ENCODE measurements at regions not wholly inside any gene's neighbourhood (a gene's known extent, or its start where the extent isn't known, plus 50 kb on each side); places are given as distances from the start of the nearest gene placed in this dataset.

DNA sequence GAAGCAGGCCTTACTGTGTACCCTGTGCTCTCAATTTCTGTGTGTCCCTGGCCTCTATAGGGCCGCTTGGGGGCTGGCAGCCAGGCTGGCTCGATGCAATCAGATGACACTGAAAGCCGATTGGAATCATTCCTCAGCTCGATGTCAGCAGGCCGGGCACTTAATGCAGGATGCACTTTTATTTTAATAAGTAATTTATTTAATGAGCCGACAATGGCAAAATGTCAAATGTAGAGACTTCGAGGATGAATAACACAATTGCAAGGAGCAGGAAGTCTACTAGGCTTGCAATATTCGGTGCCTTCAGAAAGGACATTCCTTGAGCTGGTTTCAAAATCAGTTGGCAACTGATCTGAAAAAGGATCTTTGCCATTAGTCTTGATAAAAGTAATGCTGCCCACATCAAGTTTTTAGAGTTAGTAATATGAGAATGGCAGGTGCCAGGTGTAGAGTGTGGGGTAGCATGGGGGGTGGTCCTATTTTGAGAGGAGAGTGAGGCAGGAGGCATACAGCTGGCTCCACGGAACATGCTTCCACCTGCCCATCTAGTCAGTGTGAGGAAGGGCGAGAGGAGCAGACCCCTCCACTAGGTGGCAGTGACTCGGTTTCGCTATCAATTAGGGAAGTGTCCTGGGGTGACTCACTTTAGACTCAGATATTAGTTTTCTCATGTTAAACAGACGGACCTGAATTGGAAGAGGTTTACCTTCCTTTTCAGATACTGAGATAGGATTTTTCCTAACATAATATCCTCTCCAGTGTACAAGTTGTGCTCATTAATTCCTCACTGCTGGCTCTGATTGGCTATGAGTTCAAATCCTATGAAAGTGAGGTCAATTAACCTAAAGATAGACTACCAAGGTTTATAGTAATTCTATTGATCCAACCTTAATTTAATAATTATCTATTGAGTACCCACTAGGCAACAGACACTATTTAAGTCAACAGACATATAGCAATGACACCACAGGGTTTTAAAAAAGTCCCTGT, 80.9 kb downstream of the NABP1 start:
- Histone ChIP-seq H3K36me3 (ENCODE audit: control insufficient read depth in 1 of 2, insufficient read depth in 2 of 2, low read length in 2 of 2) (no peaks in the 10 kb centered on the region), H3K27me3 (ENCODE audit: insufficient read depth, low read length) (no peaks in the 10 kb centered on the region), H2AK5ac (ENCODE audit: low read length) (no peak overlapping the region), H3K4me2 (ENCODE audit: low read length) (no peak overlapping the region), H2AFZ (ENCODE audit: insufficient read depth, low read length, poor library complexity) (no peak overlapping the region), H3K9ac (ENCODE audit: low read length) (no peak overlapping the region), H2BK5ac (ENCODE audit: low read depth, low read length, poor library complexity) (no peak overlapping the region), H4K8ac (ENCODE audit: low read depth, low read length) (no peak overlapping the region), H3K9me3 (ENCODE audit: insufficient read depth, low read depth, low read length) (no peaks in the 10 kb centered on the region), H3K27ac (ENCODE audit: low read depth, low read length) (no peak overlapping the region), H4K91ac (ENCODE audit: low read depth, low read length) (no peak overlapping the region), H3K79me1 (ENCODE audit: low read length) (no peaks in the 10 kb centered on the region), H2BK12ac (ENCODE audit: low read length) (no peak overlapping the region), H4K12ac (ENCODE audit: low read depth, low read length) (no peak overlapping the region), H3K4ac (ENCODE audit: low read depth, low read length) (no peak overlapping the region), H3K79me2 (ENCODE audit: control insufficient read depth, insufficient read depth, low read length, poor library complexity) (no peaks in the 10 kb centered on the region), H3K23ac (ENCODE audit: low read length) (no peak overlapping the region), H3K14ac (ENCODE audit: low read length) (no peak overlapping the region), H3K4me3 (ENCODE audit: low read depth, low read length) (no peak overlapping the region), H3K4me1 (ENCODE audit: control insufficient read depth in 1 of 2, insufficient read depth in 2 of 2, low read length in 2 of 2) (no peaks in the 10 kb centered on the region), H2BK120ac (ENCODE audit: insufficient read depth, low read length, poor library complexity) (no peak overlapping the region), H3K18ac (ENCODE audit: low read length) (no peak overlapping the region)
- no CpG with 5 or more reads among the region's 13 CpGs for WGBS (ENCODE audit: extremely low coverage, insufficient coverage, insufficient read length)
- peak; percentile 58 to 83 for DNase-seq

DNA sequence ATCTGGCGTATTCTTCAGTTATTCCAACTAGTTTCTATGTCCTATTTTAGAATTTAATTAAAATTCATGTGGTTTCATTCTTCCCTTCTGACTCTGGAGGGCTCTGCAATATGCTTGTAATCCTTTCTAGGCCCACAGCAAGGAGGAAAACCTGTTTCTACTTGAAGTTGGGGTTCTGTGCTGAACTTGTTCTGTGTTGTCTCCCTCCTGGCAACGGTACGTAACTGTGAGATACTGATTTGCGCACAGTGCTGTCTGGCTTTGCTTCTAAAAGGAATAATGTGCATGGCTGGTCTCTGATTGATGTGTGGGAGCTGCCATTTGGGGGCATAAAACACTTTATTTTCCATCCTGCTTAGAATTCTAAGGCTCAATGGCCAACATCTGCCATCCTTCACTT, 81.7 kb downstream of the NABP1 start:
- no peak for DNase-seq
- WGBS (ENCODE audit: extremely low coverage, insufficient coverage, insufficient read length) = no CpG with 5 or more reads among the region's 4 CpGs

DNA sequence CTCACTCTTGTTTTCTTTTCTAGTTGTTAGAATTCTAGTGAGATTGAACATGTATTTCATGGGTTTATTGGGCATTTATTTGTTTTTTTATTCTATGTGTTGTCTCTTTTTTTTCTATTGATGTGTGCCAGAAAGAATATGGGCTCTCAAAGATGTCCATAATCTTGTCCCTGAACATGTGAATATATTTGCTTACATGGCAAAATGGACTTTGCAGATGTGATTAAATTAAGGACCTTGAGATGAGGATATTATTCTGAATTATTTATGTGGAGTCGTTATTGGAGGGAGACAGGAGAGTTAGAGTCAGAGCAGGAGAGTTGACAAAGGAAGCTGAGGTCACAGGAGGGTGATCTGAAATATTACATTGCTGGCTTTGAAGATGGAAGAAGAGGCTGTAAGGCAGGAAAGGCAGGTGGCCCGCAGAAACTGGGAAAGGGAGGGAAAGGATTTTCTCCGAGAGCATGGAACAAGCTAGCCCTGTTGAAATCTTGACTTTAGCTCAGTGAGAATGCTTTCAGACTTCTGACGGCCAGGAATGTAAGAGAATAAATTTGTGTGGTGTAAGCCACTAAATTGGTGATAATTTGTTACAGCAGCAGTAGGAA, 82.8 kb downstream of the NABP1 start:
- H4K8ac ChIP-seq (ENCODE audit: low read depth, low read length) = no peak overlapping the region
- H3K4me3 ChIP-seq (ENCODE audit: low read depth, low read length) = no peak overlapping the region
- WGBS (ENCODE audit: extremely low coverage, insufficient coverage, insufficient read length) = no CpG with 5 or more reads among the region's 4 CpGs

More for the DNA sequence above, 81.7 kb downstream of the NABP1 start:
- no peak overlapping the region for H3K4me2 ChIP-seq (ENCODE audit: low read length)
- H3K79me1 ChIP-seq (ENCODE audit: low read length) = no peaks in the 10 kb centered on the region
- H3K18ac ChIP-seq (ENCODE audit: low read length) = no peak overlapping the region
- no peak overlapping the region for H3K4ac ChIP-seq (ENCODE audit: low read depth, low read length)
- H3K79me2 ChIP-seq (ENCODE audit: control insufficient read depth, insufficient read depth, low read length, poor library complexity) = no peaks in the 10 kb centered on the region
- no peaks in the 10 kb centered on the region for H3K4me1 ChIP-seq (ENCODE audit: control insufficient read depth in 1 of 2, insufficient read depth in 2 of 2, low read length in 2 of 2)
- no peaks in the 10 kb centered on the region for H3K27me3 ChIP-seq (ENCODE audit: insufficient read depth, low read length)
- H3K4me3 ChIP-seq (ENCODE audit: low read depth, low read length) = no peak overlapping the region
- H3K9ac ChIP-seq (ENCODE audit: low read length) = no peak overlapping the region
- no peak overlapping the region for H4K12ac ChIP-seq (ENCODE audit: low read depth, low read length)
- H3K27ac ChIP-seq (ENCODE audit: low read depth, low read length) = no peak overlapping the region
- H3K9me3 ChIP-seq (ENCODE audit: insufficient read depth, low read depth, low read length) = no peaks in the 10 kb centered on the region
- no peak overlapping the region for H2BK5ac ChIP-seq (ENCODE audit: low read depth, low read length, poor library complexity)
- no peak overlapping the region for H2BK12ac ChIP-seq (ENCODE audit: low read length)
- H2AK5ac ChIP-seq (ENCODE audit: low read length) = no peak overlapping the region
- H3K36me3 ChIP-seq (ENCODE audit: control insufficient read depth in 1 of 2, insufficient read depth in 2 of 2, low read length in 2 of 2) = no peaks in the 10 kb centered on the region
- no peak overlapping the region for H3K14ac ChIP-seq (ENCODE audit: low read length)
- H2AFZ ChIP-seq (ENCODE audit: insufficient read depth, low read length, poor library complexity) = no peak overlapping the region
- H4K91ac ChIP-seq (ENCODE audit: low read depth, low read length) = no peak overlapping the region
- H2BK120ac ChIP-seq (ENCODE audit: insufficient read depth, low read length, poor library complexity) = no peak overlapping the region
- no peak overlapping the region for H3K23ac ChIP-seq (ENCODE audit: low read length)
- H4K8ac ChIP-seq (ENCODE audit: low read depth, low read length) = no peak overlapping the region

DNA sequence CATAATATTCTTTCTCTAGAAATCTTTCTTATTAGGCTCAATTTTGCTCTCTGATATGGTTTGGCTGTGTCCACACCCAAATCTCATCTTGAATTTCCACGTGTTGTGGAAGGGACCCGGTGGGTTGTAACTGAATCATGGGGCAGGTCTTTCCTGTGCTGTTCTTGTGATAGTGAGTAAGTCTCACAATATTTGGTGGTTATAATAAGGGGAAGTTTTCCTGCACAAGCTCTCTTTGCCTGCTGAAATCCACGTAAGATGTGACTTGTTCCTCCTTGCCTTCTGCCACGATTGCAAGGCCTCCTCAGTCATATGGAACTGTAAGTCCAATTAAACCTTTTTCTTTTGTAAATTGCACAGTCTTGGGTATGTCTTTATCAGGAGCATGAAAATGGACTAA, 73.8 kb downstream of the CAVIN2 start:
- Histone ChIP-seq H3K36me3 (ENCODE audit: control insufficient read depth in 1 of 2, insufficient read depth in 2 of 2, low read length in 2 of 2) (no peaks in the 10 kb centered on the region), H2BK120ac (ENCODE audit: insufficient read depth, low read length, poor library complexity) (no peak overlapping the region), H4K91ac (ENCODE audit: low read depth, low read length) (no peak overlapping the region), H3K18ac (ENCODE audit: low read length) (no peak overlapping the region), H2AK5ac (ENCODE audit: low read length) (no peak overlapping the region), H3K27me3 (ENCODE audit: insufficient read depth, low read length) (no peaks in the 10 kb centered on the region), H3K9ac (ENCODE audit: low read length) (no peak overlapping the region), H2AFZ (ENCODE audit: insufficient read depth, low read length, poor library complexity) (no peak overlapping the region), H3K14ac (ENCODE audit: low read length) (no peak overlapping the region), H3K4me2 (ENCODE audit: low read length) (no peak overlapping the region), H4K12ac (ENCODE audit: low read depth, low read length) (no peak overlapping the region), H3K9me3 (ENCODE audit: insufficient read depth, low read depth, low read length) (no peaks in the 10 kb centered on the region), H3K27ac (ENCODE audit: low read depth, low read length) (no peak overlapping the region), H2BK5ac (ENCODE audit: low read depth, low read length, poor library complexity) (no peak overlapping the region), H3K79me1 (ENCODE audit: low read length) (no peaks in the 10 kb centered on the region), H4K8ac (ENCODE audit: low read depth, low read length) (no peak overlapping the region), H3K4me1 (ENCODE audit: control insufficient read depth in 1 of 2, insufficient read depth in 2 of 2, low read length in 2 of 2) (no peaks in the 10 kb centered on the region), H2BK12ac (ENCODE audit: low read length) (no peak overlapping the region), H3K4ac (ENCODE audit: low read depth, low read length) (no peak overlapping the region), H3K79me2 (ENCODE audit: control insufficient read depth, insufficient read depth, low read length, poor library complexity) (no peaks in the 10 kb centered on the region), H3K4me3 (ENCODE audit: low read depth, low read length) (no peak overlapping the region), H3K23ac (ENCODE audit: low read length) (no peak overlapping the region)
- no CpG with 5 or more reads among the region's 4 CpGs for WGBS (ENCODE audit: extremely low coverage, insufficient coverage, insufficient read length)
- DNase-seq = no peak

More for the DNA sequence above, 82.8 kb downstream of the NABP1 start:
- H3K4me2 ChIP-seq (ENCODE audit: low read length) = no peak overlapping the region
- no peak overlapping the region for H3K27ac ChIP-seq (ENCODE audit: low read depth, low read length)
- H3K36me3 ChIP-seq (ENCODE audit: control insufficient read depth in 1 of 2, insufficient read depth in 2 of 2, low read length in 2 of 2) = no peaks in the 10 kb centered on the region
- H3K14ac ChIP-seq (ENCODE audit: low read length) = no peak overlapping the region
- no peak overlapping the region for H3K23ac ChIP-seq (ENCODE audit: low read length)
- no peak overlapping the region for H3K18ac ChIP-seq (ENCODE audit: low read length)
- H3K79me1 ChIP-seq (ENCODE audit: low read length) = no peaks in the 10 kb centered on the region
- no peak overlapping the region for H3K9ac ChIP-seq (ENCODE audit: low read length)
- no peak overlapping the region for H4K12ac ChIP-seq (ENCODE audit: low read depth, low read length)
- H3K79me2 ChIP-seq (ENCODE audit: control insufficient read depth, insufficient read depth, low read length, poor library complexity) = no peaks in the 10 kb centered on the region
- H3K4ac ChIP-seq (ENCODE audit: low read depth, low read length) = no peak overlapping the region
- no peak overlapping the region for H2BK12ac ChIP-seq (ENCODE audit: low read length)
- H2AFZ ChIP-seq (ENCODE audit: insufficient read depth, low read length, poor library complexity) = no peak overlapping the region
- H3K27me3 ChIP-seq (ENCODE audit: insufficient read depth, low read length) = no peaks in the 10 kb centered on the region
- no peak overlapping the region for H2BK120ac ChIP-seq (ENCODE audit: insufficient read depth, low read length, poor library complexity)
- H4K91ac ChIP-seq (ENCODE audit: low read depth, low read length) = no peak overlapping the region
- no peak overlapping the region for H2BK5ac ChIP-seq (ENCODE audit: low read depth, low read length, poor library complexity)
- no peaks in the 10 kb centered on the region for H3K4me1 ChIP-seq (ENCODE audit: control insufficient read depth in 1 of 2, insufficient read depth in 2 of 2, low read length in 2 of 2)
- DNase-seq = peak in 1 of 2 donors; percentile 28
- no peak overlapping the region for H2AK5ac ChIP-seq (ENCODE audit: low read length)
- no peaks in the 10 kb centered on the region for H3K9me3 ChIP-seq (ENCODE audit: insufficient read depth, low read depth, low read length)

All from trophoblast cell (in vitro differentiated cells and primary cell).